ENCODE measurements at regions not wholly inside any gene's neighbourhood (a gene's known extent, or its start where the extent isn't known, plus 50 kb on each side); places are given as distances from the start of the nearest gene placed in this dataset.

- TF ChIP-seq CTCF (IDR thresholded peaks at IDR 0.05) (no peak), POLR2A (IDR thresholded peaks at IDR 0.05) (no peak)
Measured at GRCh38 chr5:74257060-74257527, 383.4 kb downstream of the ENC1 start.

Measured in uterus (tissue), 2 donors.